ES-I3 (cell line): ENCODE measurements at regions not wholly inside any gene's neighbourhood (a gene's known extent, or its start where the extent isn't known, plus 50 kb on each side); places are given as distances from the start of the nearest gene placed in this dataset.

Experiments
- H3K36me3 ChIP-seq: 2 replicates; pipeline ENCODE4 v1.6.1; 2013; ENCODE audit warnings: mild to moderate bottlenecking, low read length, control low read depth, moderate library complexity; ENCODE audit not compliant: insufficient read depth
- H3K4me1 ChIP-seq: 2 replicates; pipeline ENCODE4 v1.6.1; 2013; ENCODE audit warnings: mild to moderate bottlenecking, control low read depth, low read length; ENCODE audit not compliant: insufficient read depth
- H3K9ac ChIP-seq: 2 replicates; pipeline ENCODE4 v1.6.1; 2013; ENCODE audit warnings: low read depth, mild to moderate bottlenecking, low read length, moderate library complexity
- H3K9me3 ChIP-seq: 2 replicates; pipeline ENCODE4 v1.6.1; 2013; ENCODE audit warnings: mild to moderate bottlenecking, low read length, moderate library complexity; ENCODE audit not compliant: control insufficient read depth, insufficient read depth

DNA sequence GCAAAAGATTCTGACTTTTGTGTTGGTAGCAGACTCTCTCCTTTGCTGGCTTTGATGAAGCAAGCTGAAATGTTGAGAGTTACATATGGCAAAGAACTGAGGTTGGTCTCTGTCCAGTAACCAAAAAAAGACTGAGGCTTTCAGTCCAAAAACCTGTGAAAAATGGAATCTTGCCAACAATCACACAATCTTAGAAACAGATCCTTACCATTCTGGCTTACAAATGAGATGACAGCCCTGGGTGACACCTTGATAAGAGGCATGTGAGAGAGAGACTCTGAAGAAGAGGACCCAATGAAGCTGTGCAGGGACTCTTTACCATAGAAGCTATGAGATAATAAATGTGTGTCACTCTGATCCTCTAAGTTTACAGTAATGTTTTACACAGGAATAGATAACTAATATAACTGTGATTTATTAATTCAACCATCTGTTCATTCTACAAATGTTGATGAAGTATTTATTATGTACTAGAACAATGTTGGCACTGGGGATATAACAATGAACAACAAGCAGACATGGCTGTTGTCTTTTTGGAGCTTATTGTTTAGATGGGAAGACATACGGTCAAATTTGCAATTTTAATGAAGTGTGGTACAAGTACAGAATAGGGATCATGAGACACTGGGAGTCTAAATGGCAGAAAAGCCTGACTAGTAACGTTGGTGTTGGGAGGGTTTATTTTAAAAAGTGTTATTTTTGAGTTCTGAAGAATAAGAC is 251.0 kb downstream of the OLFM3 start:
- Histone ChIP-seq H3K36me3 (no peaks in the 10 kb centered on the region), H3K9me3 (no peaks in the 10 kb centered on the region), H3K4me1 (peaks cover 14% of the 10 kb centered on the region), H3K9ac (no peak overlapping the region)

DNA sequence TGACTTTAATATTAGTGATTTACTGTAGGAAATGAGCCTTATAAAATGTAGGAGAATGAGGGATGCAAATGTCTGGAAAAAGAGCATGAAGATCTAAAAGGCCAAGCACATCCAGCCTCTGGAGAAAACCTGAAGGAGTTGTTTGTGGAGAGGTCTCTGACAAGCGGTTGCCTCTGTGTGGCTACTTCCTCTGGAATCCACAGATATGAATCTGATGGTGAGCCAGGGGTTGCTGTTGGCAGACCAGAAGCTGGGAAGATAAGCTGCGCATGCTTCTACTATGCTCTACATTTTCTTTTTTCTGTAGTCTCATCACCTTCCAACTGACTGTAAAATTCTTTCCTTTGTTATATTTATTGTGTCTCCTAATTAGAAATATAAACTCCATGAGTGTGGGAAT is 248.6 kb downstream of the OLFM3 start:
- no peaks in the 10 kb centered on the region for H3K9me3 ChIP-seq
- H3K9ac ChIP-seq, result no peak overlapping the region
- no peaks in the 10 kb centered on the region for H3K36me3 ChIP-seq
- H3K4me1 ChIP-seq, result no peaks in the 10 kb centered on the region
